A549 (cell line): ENCODE measurements at regions not wholly inside any gene's neighbourhood (a gene's known extent, or its start where the extent isn't known, plus 50 kb on each side); places are given as distances from the start of the nearest gene placed in this dataset.

Experiments
- ATAC-seq, 2 experiments: fragments of 200-7000 bp in 1 of 2; fragments of >200 bp in 1 of 2; cut with Nextera tagmentation in 1 of 2; cut with Tn5 transposase in 1 of 2; 3 replicates each; pipeline versions ENCODE4 v1.8.0 to v1.9.1; 2018 to 2020; ENCODE audit warnings: mild to moderate bottlenecking in 1 of 2, moderate library complexity in 1 of 2
- CTCF ChIA-PET: fragments of 300-600 bp; sonication (Branson Sonifier 250); formaldehyde crosslinking; extraction: SDS; loops from one replicate; lab custom pipeline; 2021; ENCODE audit warnings: antibody characterized with exemption, inconsistent platforms; lab: Yijun Ruan, JAX
- POLR2A ChIA-PET: fragments of 350-600 bp; formaldehyde crosslinking; extraction: SDS; loops from one replicate; lab custom pipeline; 2021; ENCODE audit warnings: antibody characterized with exemption, inconsistent platforms; lab: Yijun Ruan, JAX
- DNase-seq, 2 experiments: peaks; one replicate each; pipeline versions ENCODE4 v3.0.0 to v3.0.0-alpha.2; 2011 to 2016; ENCODE audit warnings: low read depth in 1 of 2, low spot score in 1 of 2
- FAIRE-seq: peaks from 2 replicates; lab custom pipeline; 2011; peaks lifted over from hg19 to GRCh38; lab: Jason Lieb, UNC
- H3K27ac ChIP-seq, 2 experiments: fragments of >200 bp; sonication (Bioruptor Twin); formaldehyde crosslinking; 3 replicates each; pipeline ENCODE4 v1.5.1; 2016 to 2017
- H3K4me1 ChIP-seq: fragments of >200 bp; sonication (Bioruptor Twin); formaldehyde crosslinking; 3 replicates; pipeline ENCODE4 v1.6.1; 2016
- H3K4me2 ChIP-seq: fragments of >200 bp; sonication (Bioruptor Twin); formaldehyde crosslinking; 3 replicates; pipeline ENCODE4 v1.6.1; 2016
- H3K4me3 ChIP-seq: fragments of >200 bp; sonication (Bioruptor Twin); formaldehyde crosslinking; 3 replicates; pipeline ENCODE4 v1.5.1; 2016
- H3K9me3 ChIP-seq: fragments of >200 bp; sonication (Bioruptor Twin); formaldehyde crosslinking; 3 replicates; pipeline ENCODE4 v1.6.1; 2016
- BCL3 ChIP-seq: fragments of >200 bp; sonication (Bioruptor Twin); formaldehyde crosslinking; IDR thresholded peaks from 3 replicates; pipeline ENCODE4 v1.6.1; 2016
- CBX2 ChIP-seq: fragments of 200-600 bp; sonication (generic); IDR thresholded peaks from 2 replicates; pipeline ENCODE4 v1.6.1; 2016; ENCODE audit warnings: low read depth, mild to moderate bottlenecking, borderline replicate concordance
- CBX8 ChIP-seq: fragments of 200-600 bp; sonication (generic); IDR thresholded peaks from 2 replicates; pipeline ENCODE4 v1.6.1; 2016
- CHD4 ChIP-seq: fragments of 200-600 bp; sonication (generic); IDR thresholded peaks from 2 replicates; pipeline ENCODE4 v1.6.1; 2016; ENCODE audit warnings: antibody characterized with exemption, mild to moderate bottlenecking, borderline replicate concordance
- CTCF ChIP-seq: fragments of >200 bp; sonication (Bioruptor Twin); formaldehyde crosslinking; IDR thresholded peaks from 3 replicates; pipeline ENCODE4 v1.5.1; 2016
- EHMT2 ChIP-seq: fragments of 200-600 bp; sonication (generic); IDR thresholded peaks from 2 replicates; pipeline ENCODE4 v1.6.1; 2016; ENCODE audit warnings: antibody characterized with exemption, low read depth, mild to moderate bottlenecking, moderate library complexity
- ESRRA ChIP-seq: fragments of 150-350 bp; IDR thresholded peaks from 2 replicates; pipeline ENCODE4 v1.6.1; 2014; ENCODE audit warnings: mild to moderate bottlenecking, low read length, borderline replicate concordance
- FOSL2 ChIP-seq, 2 experiments: fragments of 450-650 bp in 1 of 2; fragments of >200 bp in 1 of 2; sonication (Bioruptor Twin) in 1 of 2; formaldehyde crosslinking; IDR thresholded peaks; 2 replicates each; pipeline versions ENCODE4 v1.5.0 to v1.6.1; 2016 to 2020; ENCODE audit warnings: mild to moderate bottlenecking in 1 of 2, moderate library complexity in 1 of 2
- GATA3 ChIP-seq: IDR thresholded peaks from 2 replicates; pipeline ENCODE4 v1.6.1; 2012; ENCODE audit warnings: borderline replicate concordance
- HDAC2 ChIP-seq: fragments of 200-600 bp; sonication (generic); IDR thresholded peaks from 2 replicates; pipeline ENCODE4 v1.6.1; 2016
- HOXA7 ChIP-seq: fragments of 250-450 bp; sonication (Bioruptor Pico); IDR thresholded peaks from 2 replicates; pipeline ENCODE4 v1.5.0; 2020; ENCODE audit warnings: mild to moderate bottlenecking, moderate library complexity
- HOXB5 ChIP-seq: fragments of 250-450 bp; sonication (Bioruptor Pico); IDR thresholded peaks from 2 replicates; pipeline ENCODE4 v1.5.0; 2020; ENCODE audit warnings: mild to moderate bottlenecking, moderate library complexity
- JUN ChIP-seq, 2 experiments: fragments of >200 bp; sonication (Bioruptor Twin); formaldehyde crosslinking; IDR thresholded peaks; 2 replicates in 1 of 2; 3 replicates in 1 of 2; pipeline ENCODE4 v1.6.1; 2016 to 2017
- JUNB ChIP-seq: fragments of >200 bp; sonication (Bioruptor Twin); formaldehyde crosslinking; IDR thresholded peaks from 2 replicates; pipeline ENCODE4 v1.6.1; 2016
- KDM1A ChIP-seq: fragments of 200-600 bp; sonication (generic); IDR thresholded peaks from 2 replicates; pipeline ENCODE4 v1.6.1; 2016; ENCODE audit warnings: low read depth, mild to moderate bottlenecking
- KDM5A ChIP-seq: fragments of 200-600 bp; sonication (generic); IDR thresholded peaks from 2 replicates; pipeline ENCODE4 v1.6.1; 2016; ENCODE audit warnings: antibody characterized with exemption, mild to moderate bottlenecking
- NFE2L2 ChIP-seq: fragments of 150-350 bp; conservative IDR thresholded peaks from 2 replicates; pipeline ENCODE4 v1.6.1; 2014; ENCODE audit warnings: low read length
- PBX3 ChIP-seq: IDR thresholded peaks from 2 replicates; pipeline ENCODE4 v1.6.1; 2012
- POLR2A ChIP-seq: IDR thresholded peaks from 2 replicates; pipeline ENCODE4 v1.6.1; 2012; ENCODE audit warnings: mild to moderate bottlenecking, low read length
- RAD21 ChIP-seq, 2 experiments: fragments of >200 bp in 1 of 2; sonication (Bioruptor Twin) in 1 of 2; formaldehyde crosslinking in 1 of 2; IDR thresholded peaks in 1 of 2; conservative IDR thresholded peaks in 1 of 2; 2 replicates in 1 of 2; 3 replicates in 1 of 2; pipeline ENCODE4 v1.6.1; 2012 to 2018; ENCODE audit warnings: inconsistent platforms in 1 of 2
- RCOR1 ChIP-seq: fragments of 150-350 bp; IDR thresholded peaks from 2 replicates; pipeline ENCODE4 v1.6.1; 2014; ENCODE audit warnings: antibody characterized with exemption, low read length, low read depth
- REST ChIP-seq: fragments of 200-600 bp; sonication (generic); IDR thresholded peaks from 2 replicates; pipeline ENCODE4 v1.6.1; 2016; ENCODE audit warnings: antibody characterized with exemption, mild to moderate bottlenecking, moderate library complexity
- RFX5 ChIP-seq: fragments of 450-650 bp; IDR thresholded peaks from 2 replicates; pipeline ENCODE4 v1.7.1; 2014; ENCODE audit warnings: antibody characterized with exemption, mild to moderate bottlenecking, moderate library complexity
- SMC3 ChIP-seq: fragments of >200 bp; sonication (Bioruptor Twin); formaldehyde crosslinking; IDR thresholded peaks from 3 replicates; pipeline ENCODE4 v1.6.1; 2018; ENCODE audit warnings: inconsistent platforms
- TFCP2L1 ChIP-seq: fragments of 250-450 bp; sonication (Bioruptor Pico); IDR thresholded peaks from 2 replicates; pipeline ENCODE4 v1.5.0; 2021; ENCODE audit warnings: mild to moderate bottlenecking
- ZFP36 ChIP-seq: fragments of 450-650 bp; IDR thresholded peaks from 2 replicates; pipeline ENCODE4 v1.6.1; 2014; ENCODE audit warnings: borderline replicate concordance; ENCODE audit not compliant: partially characterized antibody
- ZNF302 ChIP-seq: fragments of 250-450 bp; sonication (Bioruptor Pico); IDR thresholded peaks from 2 replicates; pipeline ENCODE4 v1.9.0; 2021; ENCODE audit warnings: inconsistent platforms, mild to moderate bottlenecking, moderate library complexity
- ZSCAN20 ChIP-seq: fragments of 250-450 bp; sonication (Bioruptor Pico); IDR thresholded peaks from 2 replicates; pipeline ENCODE4 v1.8.0; 2022; ENCODE audit warnings: mild to moderate bottlenecking, moderate library complexity
- WGBS: methylation state at CpG from one replicate; pipeline ENCODE4 v1.1.6; 2017; ENCODE audit errors: missing lambda C conversion rate; 5-methylcytosine and 5-hydroxymethylcytosine counted together

GRCh38 chr10:47140761-47141348 is 159.1 kb upstream of the GDF10 start:
- no peak for ATAC-seq
- Histone ChIP-seq H3K4me3 (no peak overlapping the region), H3K27ac (no peak overlapping the region), H3K9me3 (no peaks in the 10 kb centered on the region), H3K4me2 (no peak overlapping the region), H3K4me1 (peaks cover 14% of the 10 kb centered on the region)
- no peak for FAIRE-seq
- POLR2A ChIA-PET = no interaction called here
- DNase-seq = no peak
- CTCF ChIA-PET = interaction anchor here (1.0 to 1.2 kb wide), 2 partner anchors 12 to 90 kb away, joined by 3 to 4 read pairs; no protein-coding TSS in a partner anchor
- WGBS = 69% methylated on average over 6 of the region's 6 CpGs
- TF ChIP-seq RCOR1 (no peak), RAD21 (conservative IDR thresholded peaks at IDR 0.05 in 1 of 2, IDR thresholded peaks at IDR 0.05 in 1 of 2) (no peak), KDM1A (no peak), KDM5A (no peak), ESRRA (no peak), CBX2 (no peak), NFE2L2 (no peak), CBX8 (no peak), TFCP2L1 (CRISPR knock-in tag) (no peak), HOXA7 (CRISPR knock-in tag) (no peak), ZFP36 (no peak), POLR2A (no peak), JUN (IDR thresholded peaks at IDR 0.05) (no peak), GATA3 (no peak), PBX3 (no peak), CHD4 (no peak), SMC3 (no peak), ZNF302 (no peak)

- ATAC-seq (no peak), DNase-seq (no peak), FAIRE-seq (no peak)
- no peak overlapping the region for H3K27ac ChIP-seq
- no peak overlapping the region for H3K4me3 ChIP-seq
- 37% methylated on average over 3 of the region's 5 CpGs for WGBS
- peaks cover 14% of the 10 kb centered on the region for H3K4me1 ChIP-seq
- POLR2A ChIA-PET = no interaction called here
- no peak overlapping the region for H3K4me2 ChIP-seq
- H3K9me3 ChIP-seq = no peaks in the 10 kb centered on the region
- CTCF ChIA-PET = interaction anchor here (1.0 kb wide), 1 partner anchor 12 kb away, joined by 3 read pairs; no protein-coding TSS in a partner anchor
- TF ChIP-seq EHMT2 (no peak), FOSL2 (IDR thresholded peaks at IDR 0.05) (no peak), FOSL2 (CRISPR knock-in tag; IDR thresholded peaks at IDR 0.05) (no peak), CTCF (no peak), JUNB (no peak), ZSCAN20 (CRISPR knock-in tag) (no peak), CHD4 (no peak)
Measured at GRCh38 chr10:47141349-47141748, 158.6 kb upstream of the GDF10 start.

GRCh38 chr10:47143072-47143471 is 156.9 kb upstream of the GDF10 start:
- TF ChIP-seq HOXB5 (CRISPR knock-in tag) (no peak), RFX5 (no peak), REST (no peak), ZFP36 (no peak), TFCP2L1 (CRISPR knock-in tag) (no peak), HDAC2 (no peak), BCL3 (no peak), HOXA7 (CRISPR knock-in tag) (no peak)
- Histone ChIP-seq H3K4me1 (peaks cover 2% of the 10 kb centered on the region; the same call in 1 of the 3 replicates), H3K9me3 (no peaks in the 10 kb centered on the region), H3K4me2 (no peak overlapping the region), H3K27ac (no peak overlapping the region), H3K4me3 (no peak overlapping the region)
- DNase-seq (no peak), FAIRE-seq (no peak), ATAC-seq (no peak)
- CTCF ChIA-PET = interaction anchor here (0.9 kb wide), 1 partner anchor 22 kb away, joined by 3 read pairs; no protein-coding TSS in a partner anchor
- WGBS = 42% methylated on average over 9 of the region's 9 CpGs
- POLR2A ChIA-PET = no interaction called here
